HFFc6 (cell line): ENCODE measurements at regions not wholly inside any gene's neighbourhood (a gene's known extent, or its start where the extent isn't known, plus 50 kb on each side); places are given as distances from the start of the nearest gene placed in this dataset.

Source experiments
- DNase-seq: peaks from one replicate; pipeline ENCODE4 v3.0.0-alpha.2; 2018
- H3K27ac Mint-ChIP-seq: 2 replicates; pipeline ENCODE4 v1.8.0; 2020; ENCODE audit warnings: mild to moderate bottlenecking, mixed read lengths
- H3K27me3 Mint-ChIP-seq: 2 replicates; pipeline ENCODE4 v1.8.0; 2021; ENCODE audit warnings: mild to moderate bottlenecking, moderate library complexity, mixed read lengths; ENCODE audit not compliant: insufficient read depth
- H3K36me3 Mint-ChIP-seq: 2 replicates; pipeline ENCODE4 v1.8.0; 2021; ENCODE audit warnings: low read depth, mixed read lengths
- H3K4me1 Mint-ChIP-seq: 2 replicates; pipeline ENCODE4 v1.8.0; 2020; ENCODE audit warnings: low read depth, mixed read lengths
- H3K4me3 Mint-ChIP-seq: 2 replicates; pipeline ENCODE4 v1.8.0; 2020; ENCODE audit warnings: mild to moderate bottlenecking, moderate library complexity, mixed read lengths
- H3K9me3 Mint-ChIP-seq: 2 replicates; pipeline ENCODE4 v1.8.0; 2020; ENCODE audit warnings: mild to moderate bottlenecking, mixed read lengths
- CTCF ChIP-seq: fragments of 200-600 bp; sonication (generic); IDR thresholded peaks from 2 replicates; pipeline ENCODE4 v1.5.0; 2021; ENCODE audit warnings: antibody characterized with exemption, mild to moderate bottlenecking

DNA sequence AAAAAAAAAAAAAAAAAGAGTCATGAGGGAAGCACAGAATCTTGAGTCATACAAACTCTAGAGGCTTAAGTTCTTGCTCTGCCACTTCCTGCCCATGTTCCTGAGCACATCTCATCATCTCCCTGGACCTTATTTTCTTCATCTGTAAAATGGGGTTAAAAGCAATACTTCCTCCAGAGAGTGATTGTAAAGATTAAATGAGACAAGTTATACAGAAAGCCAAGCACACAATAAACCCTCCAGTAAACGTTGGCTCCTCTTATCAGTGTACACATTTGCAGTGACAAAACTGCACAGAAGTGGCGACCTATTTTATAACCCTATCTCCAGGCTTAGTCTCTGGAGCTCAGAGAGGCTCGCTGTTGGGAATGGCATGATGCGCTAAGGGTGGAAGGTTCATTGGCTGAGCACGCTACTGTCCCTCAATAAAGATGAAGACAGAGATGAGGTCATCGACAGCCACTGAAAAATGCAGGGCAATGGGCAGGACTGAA, 82.1 kb downstream of the RRAGC start:
- no peak for TF ChIP-seq CTCF
- Mint-ChIP-seq H3K9me3 (no peaks in the 10 kb centered on the region), H3K4me1 (no peaks in the 10 kb centered on the region), H3K27ac (no peak overlapping the region), H3K27me3 (peaks cover 12% of the 10 kb centered on the region; the same call in 1 of the 2 replicates), H3K36me3 (no peaks in the 10 kb centered on the region), H3K4me3 (no peak overlapping the region)
- DNase-seq = no peak

DNA sequence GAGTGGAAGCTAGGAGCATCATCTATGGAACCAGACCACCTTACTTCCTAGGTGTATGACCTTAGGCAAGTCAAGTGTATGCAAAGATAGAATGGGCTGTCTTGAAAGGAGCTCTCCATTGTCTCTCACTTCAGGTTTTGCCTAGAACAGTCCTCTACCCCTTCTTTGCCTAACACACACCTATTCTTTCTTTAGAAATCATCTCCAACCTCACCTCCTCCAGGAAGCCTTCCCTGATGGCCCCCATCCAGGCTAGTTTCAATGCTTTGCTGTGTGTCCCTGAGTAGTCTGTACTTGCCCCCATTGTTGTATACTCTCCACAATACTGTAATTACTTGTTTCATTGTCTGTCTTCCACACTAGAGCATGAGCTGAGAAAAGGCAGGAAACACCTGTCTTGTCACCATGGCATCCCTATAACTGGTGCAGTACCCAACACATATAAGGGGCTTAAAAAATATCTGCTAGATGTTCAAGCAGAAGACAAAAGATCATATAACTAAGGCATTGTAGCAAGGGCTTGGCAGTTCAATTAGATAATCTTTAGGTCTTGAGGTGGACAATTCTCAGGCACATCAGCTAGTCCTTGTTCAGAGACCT, 83.0 kb downstream of the RRAGC start:
- DNase-seq = no peak
- no peak for TF ChIP-seq CTCF
- Mint-ChIP-seq H3K27me3 (peaks cover 13% of the 10 kb centered on the region; the same call in 1 of the 2 replicates), H3K9me3 (no peaks in the 10 kb centered on the region), H3K36me3 (no peaks in the 10 kb centered on the region), H3K4me1 (no peaks in the 10 kb centered on the region), H3K27ac (no peak overlapping the region), H3K4me3 (no peak overlapping the region)

DNA sequence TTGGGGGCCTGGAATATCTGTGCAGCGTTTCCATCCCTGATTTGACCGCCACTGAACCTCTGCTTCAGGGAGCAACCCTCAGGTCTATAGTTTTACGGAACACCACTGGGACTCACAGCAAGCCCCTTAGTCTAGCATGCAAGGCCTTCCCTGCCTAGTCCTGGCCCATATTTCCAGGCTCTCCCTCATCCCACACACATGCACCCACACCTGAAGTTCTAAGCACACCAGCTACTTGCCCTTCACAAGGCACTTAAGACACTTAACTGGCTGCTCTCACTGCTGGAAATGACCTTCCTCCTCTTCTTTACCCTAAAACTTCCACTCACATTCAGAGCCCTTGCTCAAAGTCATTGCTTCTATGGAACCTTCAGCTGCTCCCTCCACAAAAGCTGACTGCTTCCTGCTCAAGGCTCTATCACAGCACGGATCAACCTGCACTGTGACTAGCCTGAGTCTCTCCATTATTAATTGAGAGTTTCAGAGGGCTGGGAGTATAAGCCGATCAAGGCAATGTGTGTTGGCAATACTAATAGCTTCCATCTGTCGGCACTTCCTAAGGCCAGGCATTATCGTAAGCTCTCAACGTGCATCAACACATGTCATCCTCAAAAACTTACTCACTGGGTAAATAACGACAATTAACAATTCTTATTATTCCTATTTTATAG, 84.3 kb downstream of the RRAGC start:
- no peak for TF ChIP-seq CTCF
- Mint-ChIP-seq H3K27me3 (peaks cover 11% of the 10 kb centered on the region; the same call in 1 of the 2 replicates), H3K9me3 (no peaks in the 10 kb centered on the region), H3K4me3 (no peak overlapping the region), H3K4me1 (no peaks in the 10 kb centered on the region), H3K36me3 (no peaks in the 10 kb centered on the region), H3K27ac (no peak overlapping the region)
- no peak for DNase-seq

GRCh38 chr1:38773483-38773882, 86.1 kb downstream of the RRAGC start:
- DNase-seq = no peak
- Mint-ChIP-seq H3K4me3 (no peak overlapping the region), H3K27me3 (peaks cover 11% of the 10 kb centered on the region; the same call in 1 of the 2 replicates), H3K4me1 (no peaks in the 10 kb centered on the region), H3K27ac (no peak overlapping the region), H3K36me3 (no peaks in the 10 kb centered on the region), H3K9me3 (no peaks in the 10 kb centered on the region)
- no peak for TF ChIP-seq CTCF

DNA sequence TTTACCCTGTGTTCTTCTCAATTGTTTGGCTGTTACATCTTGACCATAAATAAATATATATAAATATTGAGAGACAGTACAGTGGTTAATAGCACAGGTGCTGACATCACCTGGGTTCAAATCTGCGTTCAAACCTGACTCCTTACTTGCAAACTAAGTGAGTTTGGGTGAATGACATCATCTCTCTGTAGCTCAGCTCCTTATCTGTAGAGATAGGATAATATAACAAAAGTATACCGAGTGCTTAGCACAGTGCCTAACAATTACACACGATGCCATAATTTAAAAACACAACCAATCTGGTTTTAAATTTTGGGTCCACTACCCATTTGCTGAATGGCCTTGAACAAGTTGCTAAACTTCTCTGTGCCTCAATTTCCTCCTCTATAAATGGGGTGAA, 86.6 kb downstream of the RRAGC start:
- DNase-seq = no peak
- Mint-ChIP-seq H3K27ac (no peak overlapping the region), H3K9me3 (peaks cover under 1% of the 10 kb centered on the region; the same call in 1 of the 2 replicates), H3K4me3 (no peak overlapping the region), H3K27me3 (peaks cover 13% of the 10 kb centered on the region), H3K36me3 (no peaks in the 10 kb centered on the region), H3K4me1 (no peaks in the 10 kb centered on the region)
- TF ChIP-seq CTCF = no peak
